ENCODE measurements at regions not wholly inside any gene's neighbourhood (a gene's known extent, or its start where the extent isn't known, plus 50 kb on each side); places are given as distances from the start of the nearest gene placed in this dataset.

GRCh38 chr22:49168219-49168813 lies 659.4 kb downstream of the BRD1 start:
- WGBS, 3 donors, result 93% methylated on average over 34 of the region's 34 CpGs
- no peak for DNase-seq

DNA sequence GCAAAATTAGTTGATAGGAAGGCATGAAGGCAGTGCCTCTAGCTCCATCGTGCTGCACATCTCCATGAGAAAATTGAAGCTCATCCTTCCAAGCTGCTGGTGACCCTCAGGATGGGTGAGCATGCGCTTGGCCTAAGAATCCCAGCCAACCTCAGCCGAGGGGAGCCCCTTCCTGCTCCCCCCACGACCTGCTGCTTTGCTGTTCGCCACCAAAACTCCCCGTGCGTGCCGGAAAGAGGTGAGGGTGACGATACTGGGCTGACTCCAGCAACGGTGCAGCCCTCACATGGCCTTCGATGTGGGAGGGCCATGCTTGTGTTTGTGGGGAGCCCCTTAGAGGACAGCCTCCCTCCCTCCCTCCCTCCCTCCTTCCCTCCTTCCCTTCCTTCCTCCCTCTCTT lies 660.9 kb downstream of the BRD1 start:
- no peaks in the 10 kb centered on the region for H3K36me3 ChIP-seq
- H3K27me3 ChIP-seq, result no peaks in the 10 kb centered on the region
- 62 to 79% (median 68%) methylated on average over 11 of the region's 11 CpGs for WGBS, 3 donors
- H3K4me3 ChIP-seq, result no peak overlapping the region
- no peaks in the 10 kb centered on the region for H3K9me3 ChIP-seq
- no peak overlapping the region for H3K27ac ChIP-seq
- TF ChIP-seq POLR2A (IDR thresholded peaks at IDR 0.05) (no peak), EP300 (IDR thresholded peaks at IDR 0.05) (no peak)
- TF ChIP-seq, protein P1, sequence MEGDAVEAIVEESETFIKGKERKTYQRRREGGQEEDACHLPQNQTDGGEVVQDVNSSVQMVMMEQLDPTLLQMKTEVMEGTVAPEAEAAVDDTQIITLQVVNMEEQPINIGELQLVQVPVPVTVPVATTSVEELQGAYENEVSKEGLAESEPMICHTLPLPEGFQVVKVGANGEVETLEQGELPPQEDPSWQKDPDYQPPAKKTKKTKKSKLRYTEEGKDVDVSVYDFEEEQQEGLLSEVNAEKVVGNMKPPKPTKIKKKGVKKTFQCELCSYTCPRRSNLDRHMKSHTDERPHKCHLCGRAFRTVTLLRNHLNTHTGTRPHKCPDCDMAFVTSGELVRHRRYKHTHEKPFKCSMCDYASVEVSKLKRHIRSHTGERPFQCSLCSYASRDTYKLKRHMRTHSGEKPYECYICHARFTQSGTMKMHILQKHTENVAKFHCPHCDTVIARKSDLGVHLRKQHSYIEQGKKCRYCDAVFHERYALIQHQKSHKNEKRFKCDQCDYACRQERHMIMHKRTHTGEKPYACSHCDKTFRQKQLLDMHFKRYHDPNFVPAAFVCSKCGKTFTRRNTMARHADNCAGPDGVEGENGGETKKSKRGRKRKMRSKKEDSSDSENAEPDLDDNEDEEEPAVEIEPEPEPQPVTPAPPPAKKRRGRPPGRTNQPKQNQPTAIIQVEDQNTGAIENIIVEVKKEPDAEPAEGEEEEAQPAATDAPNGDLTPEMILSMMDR (IDR thresholded peaks at IDR 0.05), result no peak
- intact Hi-C loops (cut with DNase I), result no loop called here
- no peaks in the 10 kb centered on the region for H3K4me1 ChIP-seq (ENCODE audit: insufficient read depth)
- DNase-seq, result no peak

More at GRCh38 chr22:49168219-49168813, 659.4 kb downstream of the BRD1 start:
- TF ChIP-seq, protein P1 (IDR thresholded peaks at IDR 0.05), result no peak
- TF ChIP-seq EP300 (IDR thresholded peaks at IDR 0.05), result no peak
- no peak for TF ChIP-seq POLR2A (IDR thresholded peaks at IDR 0.05)
- Histone ChIP-seq H3K27me3 (no peaks in the 10 kb centered on the region), H3K27ac (no peak overlapping the region), H3K4me3 (no peak overlapping the region), H3K9me3 (no peaks in the 10 kb centered on the region), H3K36me3 (no peaks in the 10 kb centered on the region), H3K4me1 (ENCODE audit: insufficient read depth) (no peaks in the 10 kb centered on the region)
- intact Hi-C loops (cut with DNase I), result no loop called here

DNA sequence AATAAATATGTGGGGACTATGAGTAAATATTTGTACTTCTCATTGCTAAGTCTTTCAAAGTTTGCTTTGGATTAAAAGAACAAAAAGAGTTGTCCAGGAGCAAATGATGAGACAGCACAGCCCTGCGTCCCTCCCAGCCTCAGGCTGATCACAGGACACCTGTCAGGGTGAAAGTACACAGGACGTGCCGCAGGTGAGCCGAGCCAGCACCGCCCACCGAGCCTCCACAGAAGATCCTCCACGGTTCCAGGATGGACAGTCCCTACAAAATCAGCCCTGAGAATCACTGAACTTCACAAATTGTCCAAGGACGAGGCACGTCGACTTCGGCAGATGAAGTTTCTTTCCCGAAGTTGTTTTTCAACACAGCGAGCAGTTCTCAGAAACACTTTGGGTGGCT lies 661.5 kb downstream of the BRD1 start:
- DNase-seq, result no peak
- no peak overlapping the region for H3K27ac ChIP-seq
- no peaks in the 10 kb centered on the region for H3K4me1 ChIP-seq (ENCODE audit: insufficient read depth)
- intact Hi-C loops (cut with DNase I), result no loop called here
- no peaks in the 10 kb centered on the region for H3K27me3 ChIP-seq
- TF ChIP-seq, protein P1 (IDR thresholded peaks at IDR 0.05), result no peak
- TF ChIP-seq EP300 (IDR thresholded peaks at IDR 0.05) (no peak), POLR2A (IDR thresholded peaks at IDR 0.05) (no peak)
- no peaks in the 10 kb centered on the region for H3K9me3 ChIP-seq
- no peaks in the 10 kb centered on the region for H3K36me3 ChIP-seq
- H3K4me3 ChIP-seq, result no peak overlapping the region
- WGBS, 3 donors, result 69 to 79% (median 72%) methylated on average over 13 of the region's 13 CpGs

GRCh38 chr22:49164773-49165320 lies 662.8 kb downstream of the BRD1 start:
- Histone ChIP-seq H3K4me3 (no peak overlapping the region), H3K9me3 (no peaks in the 10 kb centered on the region), H3K4me1 (ENCODE audit: insufficient read depth) (no peaks in the 10 kb centered on the region), H3K27ac (no peak overlapping the region), H3K27me3 (no peaks in the 10 kb centered on the region), H3K36me3 (no peaks in the 10 kb centered on the region)
- TF ChIP-seq POLR2A (IDR thresholded peaks at IDR 0.05), result no peak
- TF ChIP-seq EP300 (IDR thresholded peaks at IDR 0.05), result no peak
- TF ChIP-seq, protein P1 (IDR thresholded peaks at IDR 0.05), result no peak
- DNase-seq, result no peak
- WGBS, 3 donors, result 38 to 54% (median 39%) methylated on average over 12 to 13 of the region's 14 CpGs
- intact Hi-C loops (cut with DNase I), result no loop called here
